ENCODE measurements at regions not wholly inside any gene's neighbourhood (a gene's known extent, or its start where the extent isn't known, plus 50 kb on each side); places are given as distances from the start of the nearest gene placed in this dataset.
"Not testable (repeated sequence)": the region's sequence is repeated elsewhere in the genome, so short reads cannot be mapped to it uniquely, and the experiment has no call there.

DNA sequence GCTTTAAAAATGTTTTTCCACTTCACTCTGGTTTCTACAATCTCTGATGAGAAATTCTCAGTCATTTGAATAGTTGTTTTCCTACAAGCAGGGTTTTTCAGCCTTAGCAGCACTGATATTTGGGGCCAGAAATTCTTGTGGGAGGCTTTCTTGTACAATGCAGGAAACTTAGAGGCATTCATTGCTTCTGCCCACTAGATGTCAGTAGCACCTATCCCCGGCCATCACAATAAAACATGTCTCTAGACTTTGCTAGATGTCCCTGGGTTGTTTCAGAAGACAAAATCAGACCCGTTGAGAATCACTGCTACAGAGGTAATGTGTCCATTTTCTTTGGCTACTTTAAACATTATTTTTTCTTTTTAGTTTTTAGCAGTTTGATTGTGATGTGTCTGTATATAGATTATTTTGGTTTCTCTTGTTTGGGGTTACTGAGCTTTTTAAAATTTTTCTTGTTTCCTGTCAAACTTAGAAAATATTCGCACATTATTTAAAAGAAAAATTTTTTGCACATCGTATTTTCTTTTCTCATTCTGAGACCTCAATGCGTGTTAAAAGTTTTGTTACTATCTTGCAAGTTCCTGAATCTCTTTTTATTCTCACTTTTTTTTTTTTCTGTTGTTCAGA is 60.8 kb upstream of the CCDC179 start:
- peak; percentile 54 for DNase-seq

DNA sequence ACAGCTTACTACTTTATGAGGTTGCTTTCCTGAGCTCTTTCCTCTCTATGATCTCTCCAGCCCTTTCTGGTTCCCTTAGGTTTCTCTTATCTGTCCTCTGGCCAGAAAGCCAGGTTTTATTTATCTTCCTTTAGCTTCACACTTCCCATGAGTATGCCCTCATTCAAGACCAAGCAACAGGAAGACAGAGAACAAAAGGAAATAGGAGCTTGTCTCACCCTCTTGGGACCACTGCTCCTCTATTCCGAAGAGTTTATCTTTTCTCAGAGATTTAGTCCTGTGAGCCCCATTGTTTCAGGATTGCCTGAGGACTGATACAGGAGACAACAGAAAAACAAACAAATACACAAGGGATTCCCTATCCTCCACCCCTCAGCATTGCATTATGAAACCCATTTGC is 62.4 kb upstream of the CCDC179 start:
- peak; percentile 66 for DNase-seq

DNA sequence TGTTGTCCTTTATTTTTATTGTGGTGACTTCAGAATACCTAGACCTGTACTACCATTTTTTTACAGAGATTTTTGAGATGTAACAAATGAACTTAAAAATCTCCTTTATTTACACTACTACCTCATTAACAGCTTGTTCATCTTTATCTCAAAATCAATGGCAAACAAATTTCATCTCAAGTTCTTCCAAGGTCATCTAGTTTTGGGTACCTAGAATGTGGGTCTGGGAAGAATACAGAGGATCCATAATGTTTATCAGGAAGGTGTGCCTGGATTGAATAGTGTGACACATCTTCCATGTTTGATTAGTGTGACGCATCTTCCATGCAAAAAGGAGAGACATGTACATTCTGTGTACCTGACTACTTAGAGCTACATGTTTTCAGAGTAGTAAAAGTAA is 63.3 kb upstream of the CCDC179 start:
- DNase-seq: no peak

DNA sequence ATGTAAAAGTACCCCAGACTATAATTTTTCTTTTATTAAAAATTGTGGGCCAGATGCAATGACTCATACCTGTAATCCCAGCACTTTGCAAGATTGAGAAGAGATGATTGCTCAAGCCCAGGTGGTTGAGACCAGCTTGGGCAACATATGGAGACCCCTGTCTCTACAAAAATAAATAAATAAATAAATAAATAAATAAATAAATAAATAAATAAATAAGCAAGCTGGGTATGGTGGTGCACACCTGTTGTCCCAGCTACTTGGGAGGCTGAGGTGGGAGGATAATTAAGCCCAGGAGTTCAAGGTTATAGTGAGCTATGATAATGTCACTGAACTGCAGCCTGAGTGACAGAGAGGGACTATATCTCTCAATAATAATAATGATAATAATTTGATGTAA is 66.1 kb upstream of the CCDC179 start:
- no peak for DNase-seq

DNA sequence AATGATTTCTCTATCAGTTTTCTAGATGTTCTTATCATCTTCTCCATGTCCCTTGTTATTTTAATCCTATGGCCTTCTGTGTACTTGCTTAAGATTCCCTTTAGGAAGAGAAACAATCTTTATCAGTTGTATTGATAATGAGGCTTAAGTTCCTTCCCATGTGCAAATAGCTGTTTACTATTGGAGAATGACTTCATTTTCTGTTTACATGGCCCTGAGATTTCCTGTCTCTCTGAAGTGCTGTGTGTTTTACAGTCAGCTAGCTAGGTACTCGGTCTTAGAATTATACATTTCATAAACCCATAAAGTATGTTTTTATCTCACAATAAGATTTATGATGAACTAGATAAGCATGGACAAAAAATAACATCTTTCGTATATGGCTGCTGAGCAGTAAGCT is 67.5 kb upstream of the CCDC179 start:
- no peak for DNase-seq

DNA sequence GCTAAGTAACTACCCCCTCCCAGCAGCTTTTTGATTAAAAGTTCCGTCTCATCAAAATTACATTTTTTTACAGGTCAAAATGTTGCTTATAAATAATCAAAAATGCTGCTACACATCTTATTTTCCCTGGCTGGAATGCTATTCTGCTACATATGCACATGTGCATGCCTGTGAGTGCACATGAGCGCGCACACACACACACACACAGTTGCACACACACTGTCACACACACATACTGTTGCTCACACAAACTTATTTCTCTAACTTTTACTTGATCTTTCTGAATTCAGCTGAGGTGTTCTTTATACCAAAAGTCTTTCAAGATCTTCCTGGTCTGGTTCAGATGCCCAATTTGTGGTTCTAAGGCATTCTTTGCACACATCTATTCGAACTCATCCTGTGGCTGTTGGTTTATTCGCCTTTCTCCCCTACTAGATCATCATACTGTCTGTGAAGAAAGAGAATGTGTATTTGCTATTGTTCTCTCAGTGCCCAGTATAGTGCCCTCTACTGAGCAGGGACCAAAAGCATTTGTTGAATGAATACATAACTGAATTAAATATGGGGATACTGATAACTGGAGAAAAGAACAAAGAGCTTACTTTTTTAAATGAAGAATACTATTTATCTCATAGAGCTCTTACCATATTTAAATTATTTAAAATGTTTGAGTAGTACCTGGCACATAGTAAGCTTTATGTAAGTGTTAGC is 68.1 kb upstream of the CCDC179 start:
- no peak for DNase-seq

DNA sequence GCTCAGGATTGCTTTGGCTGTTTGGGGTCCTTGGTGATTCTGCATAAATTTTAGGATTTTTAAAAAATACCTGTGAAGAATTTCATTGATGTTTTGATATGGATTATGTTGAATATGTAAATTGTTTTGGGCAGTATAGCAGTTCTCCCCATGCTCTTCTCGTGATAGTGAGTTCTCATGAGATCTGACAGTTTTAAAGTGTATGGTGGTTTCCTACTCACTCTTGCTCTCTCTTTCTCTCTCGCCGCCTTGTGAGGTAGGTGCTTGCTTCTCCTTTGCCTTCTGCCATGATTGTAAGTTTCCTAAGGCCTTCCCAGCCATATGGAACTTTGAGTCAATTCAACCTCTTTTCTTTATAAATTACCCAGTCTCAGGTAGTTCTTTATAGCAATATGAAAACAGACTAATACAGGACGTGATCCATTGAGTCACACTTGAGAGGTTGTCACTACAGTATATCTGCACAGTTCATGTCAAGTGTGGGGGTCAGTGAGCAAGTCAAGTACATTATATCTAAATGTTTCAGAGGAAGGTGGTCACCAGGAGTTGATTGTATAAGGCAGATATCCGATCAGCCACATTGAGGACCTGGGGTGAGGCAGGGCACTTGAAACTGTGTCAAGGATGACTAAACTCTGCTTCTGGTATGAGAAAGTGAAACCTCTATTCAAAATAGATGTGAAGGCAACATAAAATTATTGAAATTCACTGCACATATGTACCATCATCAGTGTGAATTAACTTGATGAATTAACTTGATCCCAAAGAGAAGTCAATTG is 70.7 kb upstream of the CCDC179 start:
- no peak for DNase-seq

DNA sequence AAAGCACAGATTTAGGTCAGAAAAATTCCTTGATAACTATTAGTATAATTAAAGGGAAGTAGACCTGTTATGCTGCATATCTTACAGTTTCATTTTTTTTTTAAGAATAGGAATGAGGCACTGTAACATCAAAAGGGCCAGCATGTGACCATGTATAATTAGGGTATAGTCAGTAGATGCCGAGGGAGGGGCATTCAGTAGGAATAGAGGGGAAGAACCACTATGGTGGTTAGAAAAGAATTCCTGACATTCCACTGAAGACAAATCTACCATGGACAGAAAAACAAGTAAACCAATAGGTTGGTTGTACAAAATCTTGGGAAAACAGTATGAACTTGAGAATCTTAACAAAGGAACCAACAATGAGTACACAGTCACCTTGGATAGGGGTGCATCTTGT is 78.4 kb upstream of the CCDC179 start:
- no peak for DNase-seq

DNA sequence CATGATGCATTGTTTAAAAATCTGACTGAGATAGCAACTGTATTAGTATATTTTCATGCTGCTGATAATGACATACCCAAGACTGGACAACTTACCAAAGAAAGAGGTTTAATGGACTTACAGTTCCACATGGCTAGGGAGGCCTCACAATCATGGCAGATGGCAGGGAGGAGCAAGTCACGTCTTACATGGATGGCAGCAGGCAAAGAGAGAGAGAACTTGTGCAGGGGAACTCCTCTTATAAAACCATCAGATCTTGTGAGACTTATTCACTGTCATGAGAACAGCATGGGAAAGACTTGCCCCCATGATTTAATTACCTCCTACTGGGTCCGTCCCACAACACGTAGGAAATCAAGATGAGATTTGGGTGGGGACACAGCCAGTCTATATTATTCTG is 81.3 kb upstream of the CCDC179 start:
- DNase-seq: not testable (repeated sequence)

DNA sequence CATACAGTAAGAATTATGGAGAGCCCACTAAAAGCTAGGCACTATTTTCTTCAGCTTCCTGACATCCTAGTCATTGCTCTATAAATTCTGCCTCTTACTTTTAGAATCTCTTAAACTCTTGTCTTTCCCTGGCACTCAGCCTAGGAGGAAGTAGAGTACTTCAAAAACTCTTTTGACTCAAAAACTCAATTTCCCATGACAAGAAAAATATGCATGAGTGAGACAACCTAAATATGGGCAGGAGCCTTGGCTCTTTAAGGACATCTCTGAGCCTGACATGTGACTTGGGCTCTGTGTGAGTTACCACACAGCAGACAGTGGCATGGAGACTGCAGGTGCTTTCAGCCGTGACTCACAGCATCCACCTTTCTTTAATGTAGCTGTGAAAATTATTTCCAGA is 97.5 kb upstream of the CCDC179 start:
- peak; percentile 87 for DNase-seq

DNA sequence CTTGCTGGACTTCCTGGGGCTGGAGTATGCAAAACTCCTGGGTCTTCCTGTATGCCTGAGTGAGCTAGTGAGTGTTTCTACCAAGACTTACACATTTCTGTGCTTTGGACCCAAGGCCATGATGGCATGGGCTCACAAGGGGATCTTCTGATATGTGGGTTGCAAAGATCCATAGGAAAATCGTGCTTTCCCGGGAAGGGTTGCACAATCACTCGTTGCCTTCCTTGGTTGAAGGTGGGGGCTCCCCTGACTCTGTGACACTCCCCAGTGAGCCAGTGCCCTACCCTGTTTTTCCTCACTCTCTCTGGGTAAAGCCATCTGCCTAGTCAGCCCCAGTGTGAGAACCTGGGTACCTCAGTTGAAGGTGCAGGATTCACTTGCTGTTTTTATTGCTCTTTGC is 114.0 kb upstream of the CCDC179 start:
- no peak for DNase-seq

DNA sequence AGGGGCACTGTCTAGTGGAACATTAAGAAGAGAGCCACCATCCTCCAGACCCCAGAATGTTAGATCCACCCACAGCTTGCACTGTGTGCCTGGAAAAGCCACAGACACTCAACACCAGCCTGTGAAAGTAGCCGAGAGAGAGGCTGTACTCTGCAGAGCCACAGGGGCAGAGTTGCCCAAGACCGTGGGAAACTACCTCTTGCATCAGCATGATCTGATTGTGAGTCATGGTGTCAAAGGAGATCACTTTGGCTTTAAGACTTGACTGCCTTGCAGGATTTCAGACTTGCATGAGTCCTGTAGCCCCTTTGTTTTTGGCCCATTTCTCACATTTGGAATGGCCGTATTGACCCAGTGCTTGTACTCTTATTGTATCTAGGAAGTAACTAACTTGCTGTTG is 115.9 kb upstream of the CCDC179 start:
- DNase-seq: no peak

DNA sequence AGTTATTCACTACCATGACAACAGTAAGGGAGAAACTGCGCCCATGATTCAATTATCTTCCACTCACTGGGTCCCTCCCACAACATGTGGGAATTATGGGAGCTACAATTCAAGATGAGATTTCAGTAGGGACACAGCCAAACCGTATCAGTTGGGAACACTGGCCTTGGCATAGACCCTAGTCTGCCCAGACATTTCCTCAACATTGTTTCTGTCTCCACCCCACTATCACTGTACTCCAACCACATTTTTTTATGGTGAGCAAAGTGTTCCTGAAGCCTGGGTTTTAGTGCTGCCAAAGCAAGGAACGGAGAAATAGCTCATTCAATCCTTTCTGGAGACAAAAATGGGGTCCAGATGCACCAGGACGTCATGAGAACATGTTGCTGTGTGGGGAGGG is 122.6 kb upstream of the CCDC179 start:
- no peak for DNase-seq

DNA sequence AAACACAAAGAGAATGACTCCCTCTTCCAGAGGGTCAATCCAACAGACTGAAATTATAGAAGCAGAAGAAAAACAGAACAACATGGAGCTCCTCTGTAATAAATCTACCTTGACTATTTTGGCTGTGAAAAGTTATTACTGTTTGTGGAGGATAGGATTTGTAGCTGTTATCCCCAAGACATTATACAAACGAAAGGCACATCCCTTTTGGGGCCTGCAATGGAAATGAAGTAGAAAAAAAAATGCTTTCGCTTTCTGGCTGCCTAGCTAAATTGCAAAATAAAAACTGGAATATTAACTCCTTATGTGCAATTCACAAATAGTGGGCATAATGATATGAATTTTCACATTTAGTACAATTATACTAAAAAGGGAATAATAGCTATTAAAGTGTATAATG is 123.8 kb upstream of the CCDC179 start:
- no peak for DNase-seq

DNA sequence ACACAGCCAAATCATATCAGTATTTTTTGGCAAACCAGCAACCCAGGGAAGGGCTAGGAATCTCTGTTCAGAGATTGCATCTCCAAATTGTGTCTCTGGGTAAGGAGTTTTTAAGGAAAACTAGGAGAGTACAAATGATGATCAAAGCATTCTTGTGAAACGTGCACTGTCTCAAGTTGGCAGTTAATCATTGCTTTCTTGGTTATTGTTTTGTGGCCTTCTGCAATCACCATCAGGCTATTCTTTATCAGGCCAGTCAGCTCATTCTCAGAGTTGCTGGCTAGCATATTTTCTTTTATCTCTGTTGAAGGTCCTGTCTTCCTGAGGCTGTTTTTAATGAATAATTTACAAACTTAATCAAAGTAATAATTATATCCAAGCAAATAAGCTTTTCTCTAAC is 129.1 kb upstream of the CCDC179 start:
- no peak for DNase-seq

DNA sequence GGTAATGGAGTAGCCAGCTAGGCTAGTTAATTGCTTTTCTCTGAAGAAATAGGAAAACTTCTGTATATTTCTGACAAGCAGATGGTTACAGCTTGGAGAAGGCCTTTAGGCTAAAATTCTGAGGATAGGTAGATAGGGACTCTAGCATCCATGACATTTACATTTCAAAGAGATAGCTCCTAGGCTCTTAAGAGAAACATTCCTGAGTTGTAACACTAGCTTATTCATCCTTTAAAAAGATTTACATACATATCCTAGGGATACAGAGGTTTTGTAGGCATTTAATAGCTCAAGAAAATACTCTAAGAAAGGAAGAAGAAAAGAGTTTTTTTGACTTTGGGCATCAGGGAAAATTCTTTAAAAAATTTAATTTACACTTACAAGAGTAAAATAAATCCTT is 130.9 kb upstream of the CCDC179 start:
- no peak for DNase-seq

DNA sequence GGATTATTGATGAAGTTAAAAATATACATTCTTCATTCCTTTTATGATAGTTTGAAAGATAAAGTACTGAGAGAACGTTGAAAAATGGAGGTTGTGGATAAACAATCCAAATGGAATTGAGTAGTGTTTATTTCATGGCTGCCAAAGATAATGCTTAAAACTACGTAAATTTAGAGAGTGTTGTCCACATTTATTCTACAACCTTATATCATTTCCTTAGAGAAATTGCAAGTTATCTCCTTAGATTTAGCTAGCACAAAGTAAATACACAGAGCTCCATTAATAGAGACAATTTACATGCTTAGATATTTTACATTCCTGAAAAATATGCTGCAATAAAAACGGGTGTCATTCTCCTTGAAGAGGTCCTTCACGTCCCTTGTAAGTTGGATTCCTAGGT is 146.5 kb upstream of the CCDC179 start:
- no peak for DNase-seq

DNA sequence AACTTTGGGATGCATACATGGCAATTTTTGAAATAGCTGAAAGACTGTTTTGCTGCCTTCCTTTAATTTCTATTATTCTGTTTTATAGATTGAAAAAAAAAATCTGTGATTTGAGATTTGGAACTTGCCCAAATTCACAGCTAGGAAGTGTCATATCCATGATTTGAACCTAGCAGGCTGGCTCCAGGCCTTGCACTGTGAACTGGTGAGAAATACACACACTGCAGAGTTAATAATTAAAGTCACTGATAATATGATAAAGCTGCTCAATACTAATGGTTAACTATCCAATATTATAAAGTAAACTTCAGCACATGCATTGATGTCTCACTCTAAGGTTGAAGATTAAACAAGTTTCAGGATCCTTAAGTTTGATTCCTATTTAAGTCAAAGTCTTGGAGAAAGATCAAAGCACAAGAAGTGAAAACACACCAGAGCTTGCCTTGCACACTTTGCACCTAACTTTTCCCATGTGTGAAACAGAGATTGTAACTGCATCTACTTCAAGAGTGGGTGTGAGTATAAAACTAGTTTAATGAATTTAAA is 150.6 kb upstream of the CCDC179 start:
- DNase-seq: no peak

DNA sequence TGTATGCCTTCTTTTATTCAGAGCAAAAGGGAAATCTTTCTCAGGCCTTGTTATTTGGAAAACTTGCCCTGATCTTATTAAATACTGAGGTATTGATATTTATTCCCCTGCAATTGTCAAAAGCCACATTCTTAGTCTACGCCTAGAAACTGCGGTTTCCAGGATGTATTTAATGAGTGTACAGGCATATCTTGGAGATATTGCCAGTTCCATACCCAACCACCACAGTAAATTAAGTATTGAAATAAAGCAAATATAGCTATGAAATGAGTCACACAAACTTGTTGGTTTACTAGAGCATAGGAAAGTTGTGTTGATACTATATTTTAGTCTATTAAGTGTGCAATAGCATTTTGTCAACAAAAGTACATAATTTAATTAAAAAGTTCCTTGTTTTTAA is 152.7 kb upstream of the CCDC179 start:
- DNase-seq: no peak

DNA sequence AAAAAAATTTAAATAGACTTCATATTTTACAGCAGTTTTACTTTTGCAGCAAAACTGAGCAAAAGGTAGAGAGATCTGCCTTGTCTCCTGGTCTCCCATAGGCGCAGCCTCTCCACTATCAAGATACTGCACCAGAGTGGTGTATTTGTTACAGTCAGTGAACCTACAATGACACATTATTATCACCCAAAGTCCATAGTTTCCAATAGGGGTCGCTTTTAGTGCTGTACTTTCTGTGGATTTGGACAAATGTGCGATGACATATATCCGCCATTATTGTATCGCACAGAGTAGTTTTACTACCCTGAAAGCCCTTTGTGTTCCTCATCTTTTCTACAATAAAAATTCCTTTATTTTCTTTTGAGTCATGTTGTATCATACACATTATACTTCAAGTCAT is 153.2 kb upstream of the CCDC179 start:
- no peak for DNase-seq

DNA sequence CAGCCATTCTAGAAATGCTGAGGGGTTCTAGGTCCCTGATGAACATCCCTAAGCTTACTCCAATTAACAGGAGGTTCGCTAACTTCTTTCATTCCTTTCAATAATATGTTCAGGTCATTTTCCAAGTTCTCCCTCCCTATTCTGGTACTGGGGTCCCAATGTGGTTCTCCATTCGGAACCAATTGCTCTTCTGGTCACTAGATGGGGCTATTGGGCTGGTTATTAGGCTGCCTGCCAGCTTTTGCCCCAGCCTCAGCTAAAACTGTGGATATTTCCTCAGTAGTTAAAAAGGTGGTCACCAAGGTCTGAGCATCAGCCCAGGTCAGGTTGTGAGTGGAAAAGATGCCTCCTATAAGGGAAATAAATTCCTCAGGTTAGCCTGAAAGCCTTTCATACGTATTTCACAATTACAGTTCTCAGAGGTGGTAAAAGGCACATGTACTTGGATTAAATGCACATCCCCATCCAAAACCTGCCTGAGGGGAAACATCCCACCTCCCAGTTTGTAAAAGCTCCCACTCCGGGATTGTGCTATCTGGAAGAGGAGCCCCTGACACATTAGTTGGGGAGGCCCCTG is 161.1 kb upstream of the CCDC179 start:
- no peak for DNase-seq

DNA sequence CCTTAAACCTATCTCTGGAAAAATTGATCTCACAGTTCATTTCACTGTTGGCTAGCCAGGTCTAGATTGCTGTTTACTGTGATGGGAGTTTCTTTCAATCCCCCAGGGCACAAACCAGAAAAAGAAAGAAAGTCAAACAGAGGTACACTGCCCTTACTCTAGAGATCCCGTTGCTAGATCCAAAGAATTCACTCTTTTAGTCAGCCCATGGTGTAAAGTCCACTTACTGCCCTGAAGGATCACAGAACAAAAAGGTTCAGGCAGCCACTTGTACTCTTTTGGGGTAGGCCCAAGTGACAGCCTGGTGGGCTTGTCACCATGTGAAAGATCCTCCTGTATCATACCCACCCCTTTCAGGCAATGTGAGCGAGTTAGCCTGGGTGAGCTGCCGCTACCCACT is 162.6 kb upstream of the CCDC179 start:
- no peak for DNase-seq

DNA sequence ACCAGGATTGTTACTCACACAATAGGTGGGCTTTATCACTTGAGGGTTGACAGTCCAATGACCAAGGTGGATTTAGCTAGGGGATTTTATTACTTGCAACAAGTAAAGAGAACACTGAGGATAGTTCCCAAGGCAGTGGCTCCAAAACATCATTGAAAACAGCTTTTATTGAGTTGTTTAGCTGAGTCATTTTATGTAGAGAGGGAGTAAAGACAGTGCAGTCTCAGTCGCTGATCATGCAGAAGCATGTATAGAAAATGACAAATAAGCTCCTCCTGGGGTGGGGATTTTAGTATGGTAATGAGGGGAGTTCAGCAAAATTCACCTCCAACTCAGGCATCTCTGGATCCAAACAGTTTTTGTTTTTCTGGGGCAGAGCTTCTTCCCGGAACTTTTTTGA is 163.0 kb upstream of the CCDC179 start:
- DNase-seq: no peak

Measured in NCI-H187 treated with DMSO at 0.1 percent for 48 hours (cell line).